ENCODE measurements at regions not wholly inside any gene's neighbourhood (a gene's known extent, or its start where the extent isn't known, plus 50 kb on each side); places are given as distances from the start of the nearest gene placed in this dataset.

DNA sequence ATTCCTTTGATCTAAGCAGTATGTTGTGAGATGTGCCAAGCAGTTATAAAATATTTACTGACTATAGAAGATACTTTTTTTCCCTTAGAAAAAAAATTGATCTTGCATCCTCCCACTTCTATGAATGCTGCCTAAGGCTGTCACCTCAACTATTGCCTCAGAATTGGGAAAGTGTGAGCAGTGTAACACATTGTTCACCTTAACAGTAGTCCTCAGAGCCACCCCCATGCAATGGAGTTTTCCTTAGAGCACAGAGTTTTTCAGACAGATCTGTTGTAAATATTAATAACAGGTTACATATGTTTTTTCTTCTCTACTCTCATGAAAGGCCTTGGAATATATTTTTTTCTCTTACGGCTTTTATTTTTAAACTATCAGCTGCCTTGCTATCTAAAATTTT, 607.3 kb downstream of the STK39 start (continued):
- TF ChIP-seq, protein P1, sequence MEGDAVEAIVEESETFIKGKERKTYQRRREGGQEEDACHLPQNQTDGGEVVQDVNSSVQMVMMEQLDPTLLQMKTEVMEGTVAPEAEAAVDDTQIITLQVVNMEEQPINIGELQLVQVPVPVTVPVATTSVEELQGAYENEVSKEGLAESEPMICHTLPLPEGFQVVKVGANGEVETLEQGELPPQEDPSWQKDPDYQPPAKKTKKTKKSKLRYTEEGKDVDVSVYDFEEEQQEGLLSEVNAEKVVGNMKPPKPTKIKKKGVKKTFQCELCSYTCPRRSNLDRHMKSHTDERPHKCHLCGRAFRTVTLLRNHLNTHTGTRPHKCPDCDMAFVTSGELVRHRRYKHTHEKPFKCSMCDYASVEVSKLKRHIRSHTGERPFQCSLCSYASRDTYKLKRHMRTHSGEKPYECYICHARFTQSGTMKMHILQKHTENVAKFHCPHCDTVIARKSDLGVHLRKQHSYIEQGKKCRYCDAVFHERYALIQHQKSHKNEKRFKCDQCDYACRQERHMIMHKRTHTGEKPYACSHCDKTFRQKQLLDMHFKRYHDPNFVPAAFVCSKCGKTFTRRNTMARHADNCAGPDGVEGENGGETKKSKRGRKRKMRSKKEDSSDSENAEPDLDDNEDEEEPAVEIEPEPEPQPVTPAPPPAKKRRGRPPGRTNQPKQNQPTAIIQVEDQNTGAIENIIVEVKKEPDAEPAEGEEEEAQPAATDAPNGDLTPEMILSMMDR (IDR thresholded peaks at IDR 0.05), result no peak
- TF ChIP-seq, protein P2, sequence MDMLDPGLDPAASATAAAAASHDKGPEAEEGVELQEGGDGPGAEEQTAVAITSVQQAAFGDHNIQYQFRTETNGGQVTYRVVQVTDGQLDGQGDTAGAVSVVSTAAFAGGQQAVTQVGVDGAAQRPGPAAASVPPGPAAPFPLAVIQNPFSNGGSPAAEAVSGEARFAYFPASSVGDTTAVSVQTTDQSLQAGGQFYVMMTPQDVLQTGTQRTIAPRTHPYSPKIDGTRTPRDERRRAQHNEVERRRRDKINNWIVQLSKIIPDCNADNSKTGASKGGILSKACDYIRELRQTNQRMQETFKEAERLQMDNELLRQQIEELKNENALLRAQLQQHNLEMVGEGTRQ (IDR thresholded peaks at IDR 0.05; ENCODE audit: borderline replicate concordance, low read depth, low read length), result no peak
- TF ChIP-seq, protein P3, sequence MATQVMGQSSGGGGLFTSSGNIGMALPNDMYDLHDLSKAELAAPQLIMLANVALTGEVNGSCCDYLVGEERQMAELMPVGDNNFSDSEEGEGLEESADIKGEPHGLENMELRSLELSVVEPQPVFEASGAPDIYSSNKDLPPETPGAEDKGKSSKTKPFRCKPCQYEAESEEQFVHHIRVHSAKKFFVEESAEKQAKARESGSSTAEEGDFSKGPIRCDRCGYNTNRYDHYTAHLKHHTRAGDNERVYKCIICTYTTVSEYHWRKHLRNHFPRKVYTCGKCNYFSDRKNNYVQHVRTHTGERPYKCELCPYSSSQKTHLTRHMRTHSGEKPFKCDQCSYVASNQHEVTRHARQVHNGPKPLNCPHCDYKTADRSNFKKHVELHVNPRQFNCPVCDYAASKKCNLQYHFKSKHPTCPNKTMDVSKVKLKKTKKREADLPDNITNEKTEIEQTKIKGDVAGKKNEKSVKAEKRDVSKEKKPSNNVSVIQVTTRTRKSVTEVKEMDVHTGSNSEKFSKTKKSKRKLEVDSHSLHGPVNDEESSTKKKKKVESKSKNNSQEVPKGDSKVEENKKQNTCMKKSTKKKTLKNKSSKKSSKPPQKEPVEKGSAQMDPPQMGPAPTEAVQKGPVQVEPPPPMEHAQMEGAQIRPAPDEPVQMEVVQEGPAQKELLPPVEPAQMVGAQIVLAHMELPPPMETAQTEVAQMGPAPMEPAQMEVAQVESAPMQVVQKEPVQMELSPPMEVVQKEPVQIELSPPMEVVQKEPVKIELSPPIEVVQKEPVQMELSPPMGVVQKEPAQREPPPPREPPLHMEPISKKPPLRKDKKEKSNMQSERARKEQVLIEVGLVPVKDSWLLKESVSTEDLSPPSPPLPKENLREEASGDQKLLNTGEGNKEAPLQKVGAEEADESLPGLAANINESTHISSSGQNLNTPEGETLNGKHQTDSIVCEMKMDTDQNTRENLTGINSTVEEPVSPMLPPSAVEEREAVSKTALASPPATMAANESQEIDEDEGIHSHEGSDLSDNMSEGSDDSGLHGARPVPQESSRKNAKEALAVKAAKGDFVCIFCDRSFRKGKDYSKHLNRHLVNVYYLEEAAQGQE (IDR thresholded peaks at IDR 0.05; ENCODE audit: low read depth, low read length), result no peak
- TF ChIP-seq CHD2 (IDR thresholded peaks at IDR 0.05; ENCODE audit: low read length, partially characterized antibody) (no peak), GABPA (IDR thresholded peaks at IDR 0.05; ENCODE audit: low read depth) (no peak), FOXJ3 (CRISPR knock-in tag; IDR thresholded peaks at IDR 0.05) (no peak), POLR2AphosphoS5 (IDR thresholded peaks at IDR 0.05; ENCODE audit: low read depth, low read length) (no peak)
- TF ChIP-seq, protein P4, sequence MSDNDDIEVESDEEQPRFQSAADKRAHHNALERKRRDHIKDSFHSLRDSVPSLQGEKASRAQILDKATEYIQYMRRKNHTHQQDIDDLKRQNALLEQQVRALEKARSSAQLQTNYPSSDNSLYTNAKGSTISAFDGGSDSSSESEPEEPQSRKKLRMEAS (IDR thresholded peaks at IDR 0.05; ENCODE audit: low read depth), result no peak

DNA sequence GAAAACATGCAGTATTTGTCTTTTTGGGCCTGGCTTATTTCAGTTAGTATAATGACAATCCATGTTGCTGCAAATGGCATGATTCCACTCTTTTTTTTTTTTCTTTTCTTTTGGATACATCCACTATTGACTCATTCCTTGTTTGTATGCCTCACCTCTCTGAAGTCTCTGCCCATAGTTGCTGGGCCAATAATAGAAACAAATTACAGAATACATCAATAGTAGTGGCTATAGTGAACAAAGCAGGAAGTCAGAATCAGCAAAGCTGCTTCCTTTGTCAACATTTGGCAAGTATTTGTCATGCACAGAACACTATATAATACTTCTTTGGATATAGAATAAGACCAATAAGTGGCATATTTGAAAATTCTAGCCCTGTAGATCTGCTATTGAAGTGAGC, 609.7 kb downstream of the STK39 start:
- H3K9ac ChIP-seq, result no peak overlapping the region
- H3K9me3 ChIP-seq, result no peaks in the 10 kb centered on the region
- CTCF ChIA-PET, result interaction anchor here (0.6 kb wide), 1 partner anchor 1726 kb away, joined by 3 read pairs; no protein-coding TSS in a partner anchor
- H3F3A ChIP-seq (replicated peaks; ENCODE audit: insufficient read depth), result no peaks in the 10 kb centered on the region
- no peaks in the 10 kb centered on the region for H3K4me1 ChIP-seq (ENCODE audit: control insufficient read depth in 1 of 2, insufficient read depth in 2 of 2, low read depth in 1 of 2, low read length in 1 of 2)
- no peak overlapping the region for H3K4me3 ChIP-seq (ENCODE audit: low read depth in 2 of 2, low read length in 1 of 2)
- H3K27me3 ChIP-seq (ENCODE audit: insufficient read depth), result no peaks in the 10 kb centered on the region
- no peaks in the 10 kb centered on the region for H3K79me2 ChIP-seq (ENCODE audit: insufficient read depth)
- H3K36me3 ChIP-seq (replicated peaks in 1 of 2; ENCODE audit: control insufficient read depth in 1 of 2, insufficient read depth in 2 of 2, low read length in 1 of 2), result no peaks in the 10 kb centered on the region
- POLR2A ChIA-PET, result no interaction called here
- no peak overlapping the region for H3K27ac ChIP-seq (ENCODE audit: low read depth in 2 of 2, low read length in 1 of 2)
- no peak overlapping the region for H3K4me2 ChIP-seq
- H3K9me2 ChIP-seq, result no peaks in the 10 kb centered on the region
- DNase-seq, result no peak
- H4K20me1 ChIP-seq (ENCODE audit: insufficient read depth), result no peaks in the 10 kb centered on the region
- no peak overlapping the region for H2AFZ ChIP-seq (ENCODE audit: low read depth)
- TF ChIP-seq TCF12 (IDR thresholded peaks at IDR 0.05), result no peak
- TF ChIP-seq RAD21 (IDR thresholded peaks at IDR 0.05; ENCODE audit: low read length), result no peak
- TF ChIP-seq, protein P4 (IDR thresholded peaks at IDR 0.05; ENCODE audit: low read depth), result no peak
- TF ChIP-seq POLR2AphosphoS5 (IDR thresholded peaks at IDR 0.05; ENCODE audit: low read depth, low read length), result no peak
- TF ChIP-seq, protein P5, sequence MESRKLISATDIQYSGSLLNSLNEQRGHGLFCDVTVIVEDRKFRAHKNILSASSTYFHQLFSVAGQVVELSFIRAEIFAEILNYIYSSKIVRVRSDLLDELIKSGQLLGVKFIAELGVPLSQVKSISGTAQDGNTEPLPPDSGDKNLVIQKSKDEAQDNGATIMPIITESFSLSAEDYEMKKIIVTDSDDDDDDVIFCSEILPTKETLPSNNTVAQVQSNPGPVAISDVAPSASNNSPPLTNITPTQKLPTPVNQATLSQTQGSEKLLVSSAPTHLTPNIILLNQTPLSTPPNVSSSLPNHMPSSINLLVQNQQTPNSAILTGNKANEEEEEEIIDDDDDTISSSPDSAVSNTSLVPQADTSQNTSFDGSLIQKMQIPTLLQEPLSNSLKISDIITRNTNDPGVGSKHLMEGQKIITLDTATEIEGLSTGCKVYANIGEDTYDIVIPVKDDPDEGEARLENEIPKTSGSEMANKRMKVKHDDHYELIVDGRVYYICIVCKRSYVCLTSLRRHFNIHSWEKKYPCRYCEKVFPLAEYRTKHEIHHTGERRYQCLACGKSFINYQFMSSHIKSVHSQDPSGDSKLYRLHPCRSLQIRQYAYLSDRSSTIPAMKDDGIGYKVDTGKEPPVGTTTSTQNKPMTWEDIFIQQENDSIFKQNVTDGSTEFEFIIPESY (IDR thresholded peaks at IDR 0.05; ENCODE audit: borderline replicate concordance, low read depth), result no peak
- no peak for TF ChIP-seq FOSL2 (IDR thresholded peaks at IDR 0.05; ENCODE audit: borderline replicate concordance, low read depth)
- no peak for TF ChIP-seq NFIC (IDR thresholded peaks at IDR 0.05; ENCODE audit: borderline replicate concordance)
- TF ChIP-seq, protein P6, sequence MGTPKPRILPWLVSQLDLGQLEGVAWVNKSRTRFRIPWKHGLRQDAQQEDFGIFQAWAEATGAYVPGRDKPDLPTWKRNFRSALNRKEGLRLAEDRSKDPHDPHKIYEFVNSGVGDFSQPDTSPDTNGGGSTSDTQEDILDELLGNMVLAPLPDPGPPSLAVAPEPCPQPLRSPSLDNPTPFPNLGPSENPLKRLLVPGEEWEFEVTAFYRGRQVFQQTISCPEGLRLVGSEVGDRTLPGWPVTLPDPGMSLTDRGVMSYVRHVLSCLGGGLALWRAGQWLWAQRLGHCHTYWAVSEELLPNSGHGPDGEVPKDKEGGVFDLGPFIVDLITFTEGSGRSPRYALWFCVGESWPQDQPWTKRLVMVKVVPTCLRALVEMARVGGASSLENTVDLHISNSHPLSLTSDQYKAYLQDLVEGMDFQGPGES (IDR thresholded peaks at IDR 0.05; ENCODE audit: low read depth, low read length), result no peak
- no peak for TF ChIP-seq CHD2 (IDR thresholded peaks at IDR 0.05; ENCODE audit: low read length, partially characterized antibody)
- TF ChIP-seq SIN3A (IDR thresholded peaks at IDR 0.05; ENCODE audit: borderline replicate concordance, low read depth, low read length), result no peak
- TF ChIP-seq MEF2A (IDR thresholded peaks at IDR 0.05; ENCODE audit: borderline replicate concordance, low read depth), result no peak
- TF ChIP-seq, protein P7, sequence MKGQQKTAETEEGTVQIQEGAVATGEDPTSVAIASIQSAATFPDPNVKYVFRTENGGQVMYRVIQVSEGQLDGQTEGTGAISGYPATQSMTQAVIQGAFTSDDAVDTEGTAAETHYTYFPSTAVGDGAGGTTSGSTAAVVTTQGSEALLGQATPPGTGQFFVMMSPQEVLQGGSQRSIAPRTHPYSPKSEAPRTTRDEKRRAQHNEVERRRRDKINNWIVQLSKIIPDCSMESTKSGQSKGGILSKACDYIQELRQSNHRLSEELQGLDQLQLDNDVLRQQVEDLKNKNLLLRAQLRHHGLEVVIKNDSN (IDR thresholded peaks at IDR 0.05; ENCODE audit: borderline replicate concordance, low read depth), result no peak
- no peak for TF ChIP-seq RCOR1 (IDR thresholded peaks at IDR 0.05; ENCODE audit: low read length)
- no peak for TF ChIP-seq RXRA (IDR thresholded peaks at IDR 0.05; ENCODE audit: borderline replicate concordance, low read depth)
- TF ChIP-seq TAF1 (IDR thresholded peaks at IDR 0.05; ENCODE audit: borderline replicate concordance, low read depth, low read length), result no peak
- TF ChIP-seq FOXJ3 (CRISPR knock-in tag; IDR thresholded peaks at IDR 0.05), result no peak
- TF ChIP-seq JUND (IDR thresholded peaks at IDR 0.05), result no peak

Data from SK-N-SH (cell line).